Activated gamma-delta T cell (primary cell): ENCODE measurements at regions not wholly inside any gene's neighbourhood (a gene's known extent, or its start where the extent isn't known, plus 50 kb on each side); places are given as distances from the start of the nearest gene placed in this dataset.
"Not testable (repeated sequence)": the region's sequence is repeated elsewhere in the genome, so short reads cannot be mapped to it uniquely, and the experiment has no call there.

Experiments
- DNase-seq: peaks from one replicate; lab custom pipeline; 2025; lab: John Stamatoyannopoulos, UW

DNA sequence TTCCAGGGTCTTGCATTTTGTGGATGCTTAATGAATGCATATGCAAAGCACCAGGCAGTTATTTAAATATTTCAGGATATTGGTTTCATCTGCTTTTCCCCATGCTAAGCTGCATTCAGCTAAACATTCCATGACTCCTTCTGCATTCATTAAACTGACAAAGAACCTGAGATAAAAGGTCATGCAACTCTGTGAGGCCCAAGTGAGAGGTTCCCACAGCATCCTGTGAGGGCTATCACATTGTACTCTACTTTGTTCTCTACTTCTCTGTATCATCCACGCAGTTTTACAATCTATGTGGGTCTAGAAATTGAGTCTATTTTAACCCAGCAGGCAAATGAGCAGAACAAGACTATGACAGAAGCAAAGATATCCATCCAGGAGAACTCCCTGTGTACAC is 86.4 kb upstream of the PRSS16 start:
- no peak for DNase-seq

- DNase-seq = no peak
These were observed 85.9 kb upstream of the PRSS16 start for GRCh38 chr6:27161603-27161945.

GRCh38 chr6:27161946-27162603 is 85.4 kb upstream of the PRSS16 start:
- DNase-seq = no peak

DNA sequence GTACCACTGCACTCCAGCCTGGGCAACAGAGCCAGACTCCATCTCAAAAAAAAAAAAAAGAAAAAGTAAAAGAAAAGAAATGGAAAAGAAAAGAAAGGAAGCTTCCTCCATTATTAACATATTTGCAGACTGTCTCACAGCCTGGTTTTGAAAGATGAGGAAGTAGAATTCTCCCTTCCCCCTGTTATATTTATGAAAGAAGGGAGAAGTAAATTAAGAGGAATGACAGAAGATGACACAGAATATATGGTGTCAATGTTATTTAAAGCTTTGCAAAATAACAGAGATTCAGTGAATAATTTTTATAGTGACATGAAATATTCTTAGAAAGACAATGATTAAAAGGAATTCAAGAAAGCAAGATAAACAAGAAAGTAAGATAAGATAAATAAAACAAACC is 83.7 kb upstream of the PRSS16 start:
- DNase-seq = no peak

DNA sequence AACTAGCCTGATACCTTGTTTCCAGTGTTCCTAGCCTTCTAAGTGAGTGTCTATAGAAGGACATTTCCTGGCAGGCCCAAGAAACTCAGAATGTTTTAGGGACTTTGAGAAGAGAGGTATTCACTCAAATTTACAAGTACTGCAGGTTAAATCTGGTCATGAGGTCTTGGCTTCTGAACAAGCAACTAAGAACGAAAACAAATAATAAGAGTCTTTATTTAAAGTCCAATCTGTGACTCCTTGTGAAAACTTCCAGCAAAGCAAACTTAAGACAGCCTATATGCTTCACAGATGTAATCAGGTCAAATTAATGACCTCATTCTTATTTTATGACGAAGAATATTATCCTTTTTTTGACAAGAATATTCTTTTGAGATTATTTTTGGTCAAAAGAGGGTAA is 79.4 kb upstream of the PRSS16 start:
- DNase-seq = no peak

GRCh38 chr6:27168586-27169443 is 78.7 kb upstream of the PRSS16 start:
- DNase-seq = no peak

GRCh38 chr6:27172524-27173231 is 74.8 kb upstream of the PRSS16 start:
- not testable (repeated sequence) for DNase-seq

DNA sequence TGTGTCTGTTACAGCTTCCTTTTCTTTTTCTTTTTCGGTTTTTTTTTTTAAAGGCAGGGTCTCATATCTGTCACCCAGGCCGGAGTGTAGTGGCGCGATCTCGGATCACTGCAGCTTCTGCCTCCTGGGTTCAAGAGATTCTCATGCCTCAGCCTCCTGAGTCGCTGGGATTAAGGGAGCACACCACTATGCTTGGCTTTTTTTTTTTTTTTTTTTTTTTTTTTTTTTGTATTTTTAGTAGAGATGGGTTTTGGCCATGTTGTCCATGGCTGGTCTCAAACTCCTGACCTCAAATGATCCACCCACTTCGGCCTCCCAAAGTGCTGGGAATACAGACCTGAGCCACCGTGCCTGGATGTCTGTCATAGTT is 74.3 kb upstream of the PRSS16 start:
- DNase-seq = not testable (repeated sequence)

GRCh38 chr6:27174958-27175357 is 72.5 kb upstream of the PRSS16 start:
- no peak for DNase-seq

DNA sequence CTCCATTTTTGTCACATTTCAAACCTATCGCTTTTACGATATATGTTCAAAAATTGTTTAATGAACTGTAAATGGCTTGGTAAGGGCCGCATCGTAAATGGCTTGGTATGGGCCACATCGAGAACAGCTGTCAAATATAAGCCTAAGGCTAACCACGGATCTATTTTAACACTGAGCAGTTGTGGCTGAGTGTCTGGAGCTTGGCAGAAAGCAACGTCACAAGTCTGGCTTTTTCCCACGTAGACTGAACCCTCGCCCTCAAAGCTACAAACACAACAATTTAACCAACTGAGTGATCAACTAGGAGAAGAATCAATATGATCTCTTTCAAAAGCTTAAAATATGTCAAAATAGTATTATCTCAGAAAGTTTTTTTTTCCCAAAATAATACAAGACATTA is 71.4 kb upstream of the PRSS16 start:
- no peak for DNase-seq

DNA sequence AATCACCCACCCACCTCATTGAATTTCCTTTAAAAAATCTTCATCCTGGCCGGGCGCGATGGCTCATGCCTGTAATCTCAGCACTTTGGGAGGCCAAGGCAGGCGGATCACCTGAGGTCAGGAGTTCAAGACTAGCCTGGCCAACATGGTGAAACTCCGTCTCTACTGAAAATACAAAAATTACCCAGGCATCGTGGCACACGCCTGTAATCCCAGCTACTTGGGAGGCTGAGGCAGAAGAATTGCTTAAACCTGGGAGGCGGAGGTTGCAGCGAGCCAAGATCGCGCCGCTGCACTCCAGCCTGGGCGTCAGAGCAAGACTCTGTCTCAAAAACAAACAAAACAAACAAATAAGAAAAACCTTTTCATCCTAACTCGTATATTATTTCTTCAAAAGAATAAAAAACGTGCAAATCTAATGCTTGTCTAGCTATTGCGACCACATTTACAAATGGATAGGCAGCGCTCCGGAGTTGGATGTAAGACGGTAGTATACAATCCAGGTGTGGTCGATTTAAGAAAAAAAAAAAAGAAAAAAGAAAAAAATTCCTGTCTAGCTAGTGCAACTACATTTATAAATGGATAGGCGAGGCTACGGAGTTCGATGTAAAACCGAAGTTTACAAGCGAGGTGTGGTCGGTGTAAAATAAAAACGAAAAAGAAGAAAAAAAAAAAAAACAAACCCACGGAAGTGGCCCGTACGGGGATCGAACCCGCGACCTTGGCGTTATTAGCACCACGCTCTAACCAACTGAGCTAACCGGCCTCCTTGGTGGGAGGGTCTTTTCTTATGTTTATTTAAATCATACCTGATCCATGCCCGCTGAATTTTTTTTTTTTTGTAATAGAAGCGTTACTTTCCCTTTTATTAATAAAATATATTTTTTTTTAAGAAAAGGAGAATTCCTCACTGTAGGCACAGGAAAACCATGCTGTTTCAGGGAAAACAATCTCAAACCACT is 70.7 kb upstream of the PRSS16 start:
- peak; percentile 19 for DNase-seq

DNA sequence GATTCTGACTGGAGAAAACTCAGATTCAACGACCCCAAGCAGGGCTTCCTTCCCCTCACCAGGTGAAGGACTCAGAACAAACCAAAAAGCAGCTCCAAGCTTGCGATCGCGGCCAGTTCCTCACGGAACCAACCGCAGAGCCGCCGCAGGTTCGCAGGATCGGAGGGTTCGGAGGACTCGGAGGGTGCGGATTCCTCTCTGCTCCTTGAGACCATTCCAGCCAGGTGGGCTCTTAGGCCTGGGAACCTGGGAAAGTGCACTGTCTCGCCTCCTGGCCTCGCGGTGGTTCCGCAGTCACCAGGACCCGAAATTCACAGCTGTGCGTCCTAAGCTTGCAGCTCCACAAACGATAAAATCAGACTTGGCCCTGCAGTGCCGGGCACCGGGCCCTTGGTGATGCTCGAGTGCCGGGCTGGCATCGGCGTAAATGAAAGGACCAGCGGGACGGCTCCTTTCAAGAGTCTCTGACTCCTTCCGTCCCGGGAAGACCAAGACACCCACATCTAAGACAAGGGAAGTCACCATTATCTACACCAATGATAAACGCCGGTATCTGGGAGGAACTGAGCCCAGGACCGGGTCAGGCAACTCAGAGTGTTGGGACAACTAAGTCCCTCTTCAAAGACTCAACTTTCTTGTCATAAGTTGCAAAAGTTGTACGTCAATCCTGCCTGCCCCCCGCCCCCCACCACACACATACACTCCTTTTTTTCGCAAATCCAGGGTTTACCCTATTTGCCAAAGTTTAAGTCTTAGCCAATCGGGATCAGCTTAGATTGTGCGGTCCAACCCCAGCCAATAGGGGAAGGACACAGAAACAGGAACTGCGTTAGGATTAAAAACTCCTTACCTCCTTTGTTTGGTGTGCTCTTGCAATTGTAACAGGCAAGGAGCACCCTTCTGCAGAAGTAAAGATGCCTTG is 69.8 kb upstream of the PRSS16 start:
- DNase-seq = peak; percentile 41

DNA sequence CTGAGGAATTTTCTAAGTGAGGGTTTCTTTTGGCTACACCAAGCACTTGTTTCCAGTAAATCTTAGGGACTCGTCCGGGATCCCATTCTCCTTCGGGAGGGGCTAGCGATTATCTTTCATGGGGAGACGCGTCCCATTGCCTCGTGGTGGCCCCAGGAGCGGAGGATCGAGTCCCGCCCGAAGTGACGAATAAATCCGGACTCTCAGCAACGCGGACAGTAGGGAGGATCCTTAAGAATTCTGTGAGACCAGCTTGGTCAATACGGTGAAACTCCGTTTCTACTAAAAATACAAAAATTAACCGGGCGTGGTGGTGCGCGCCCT is 69.1 kb upstream of the PRSS16 start:
- DNase-seq = no peak

DNA sequence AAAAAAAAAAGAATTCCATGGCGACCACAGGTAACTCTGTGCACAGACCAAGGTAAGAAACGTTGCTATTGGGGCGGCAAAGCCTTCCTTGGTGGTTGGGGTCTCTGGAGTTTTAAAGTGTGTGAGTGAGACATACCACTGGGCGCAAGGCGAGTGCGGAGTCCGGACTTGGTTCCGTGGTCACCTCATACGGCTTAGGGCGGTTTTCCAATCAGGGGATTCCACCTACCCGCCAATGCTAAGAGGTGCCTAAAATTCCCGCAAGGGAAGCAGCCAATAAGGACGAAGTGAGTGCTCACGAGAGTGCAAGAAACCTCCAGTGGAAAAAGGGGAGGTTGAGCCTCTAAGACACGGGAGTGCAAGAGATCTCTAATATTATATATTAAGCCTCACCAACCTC is 68.6 kb upstream of the PRSS16 start:
- DNase-seq = no peak

DNA sequence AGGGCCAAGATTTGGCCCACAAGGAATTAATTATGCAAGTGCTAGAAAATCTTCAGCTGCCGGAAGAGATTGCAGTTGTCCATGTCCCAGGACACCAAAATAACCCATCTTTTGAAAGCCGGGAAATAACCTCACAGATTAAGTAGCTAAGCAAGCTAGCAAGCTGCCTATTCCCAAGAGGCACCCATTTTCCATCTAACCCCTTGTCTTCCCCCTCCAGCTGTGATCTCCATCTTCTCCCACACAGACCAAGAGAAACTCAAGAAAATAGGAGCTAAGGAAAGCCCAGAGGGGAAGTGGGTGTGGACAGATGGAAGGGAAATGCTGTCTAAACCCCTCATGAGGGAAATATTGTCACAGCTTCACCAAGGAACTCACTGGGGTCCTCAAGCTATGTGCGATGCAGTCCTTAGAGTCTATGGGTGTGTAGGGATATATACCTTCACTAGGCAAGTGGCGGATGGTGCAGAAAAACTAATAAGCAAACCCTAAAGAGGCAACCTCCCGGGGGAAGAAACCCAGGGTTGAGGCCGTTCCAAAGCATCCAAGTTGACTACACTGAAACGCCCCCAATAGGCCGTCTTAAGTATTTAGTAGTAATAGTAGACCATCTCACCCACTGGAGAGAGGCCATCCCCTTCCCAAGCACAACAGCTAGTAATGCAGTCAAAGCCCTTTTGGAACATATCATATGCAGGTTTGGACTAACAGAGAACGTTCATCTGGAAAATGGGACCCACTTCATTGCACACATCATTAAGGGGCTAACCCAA is 64.3 kb upstream of the PRSS16 start:
- DNase-seq = no peak

DNA sequence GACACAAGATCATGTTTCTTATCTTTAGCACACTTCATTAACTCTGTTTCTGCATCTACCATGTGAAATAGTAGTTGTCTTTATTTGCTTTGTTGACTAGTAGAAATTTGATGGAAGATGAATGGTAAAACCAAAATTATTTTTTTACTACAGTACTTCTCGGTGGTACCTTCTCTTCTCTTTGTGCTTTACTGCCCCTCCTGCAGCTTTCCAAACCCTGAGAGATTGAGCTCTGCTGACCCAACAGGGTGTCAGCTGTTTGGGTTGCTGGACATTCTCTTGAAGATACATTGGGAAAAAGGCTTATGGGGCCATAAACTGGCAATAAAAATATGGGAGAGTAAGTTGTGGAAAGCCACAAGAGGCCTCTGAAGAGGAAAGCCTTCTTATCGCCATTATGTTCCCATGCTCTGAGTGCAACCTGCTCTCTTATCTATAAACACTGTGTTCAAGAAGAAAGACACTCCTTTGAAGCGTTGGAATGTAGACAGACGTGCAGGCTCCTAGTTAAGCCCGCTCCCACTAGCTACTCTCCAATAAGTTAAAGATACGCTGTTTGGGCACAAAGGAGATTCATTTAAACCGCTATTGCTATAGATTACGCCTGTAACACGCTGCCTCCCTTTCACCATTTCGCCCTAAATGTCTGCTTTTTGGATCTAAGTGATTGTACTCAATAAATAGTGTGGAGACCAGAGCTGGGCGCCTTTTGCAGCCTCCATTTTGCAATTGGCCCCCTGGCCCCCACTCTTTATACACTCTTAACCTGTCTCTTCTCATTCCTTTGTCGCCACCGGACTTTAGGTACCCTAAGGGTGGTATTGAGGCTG is 60.1 kb upstream of the PRSS16 start:
- DNase-seq = no peak

GRCh38 chr6:27188061-27188884 is 59.2 kb upstream of the PRSS16 start:
- DNase-seq = no peak

- no peak for DNase-seq
These were observed 58.5 kb upstream of the PRSS16 start for GRCh38 chr6:27188885-27189418.
